ENCODE measurements at regions not wholly inside any gene's neighbourhood (a gene's known extent, or its start where the extent isn't known, plus 50 kb on each side); places are given as distances from the start of the nearest gene placed in this dataset.

GRCh38 chr13:58921129-58921528 lies 1242.6 kb downstream of the DIAPH3 start (continued):
- TF ChIP-seq CSRNP3 (CRISPR knock-in tag; IDR thresholded peaks at IDR 0.05): no peak
- no peak for TF ChIP-seq PATZ1 (CRISPR knock-in tag; IDR thresholded peaks at IDR 0.05; ENCODE audit: borderline replicate concordance)
- no peak for TF ChIP-seq POU6F1 (CRISPR knock-in tag; IDR thresholded peaks at IDR 0.05; ENCODE audit: borderline replicate concordance, low read depth)

GRCh38 chr13:58926858-58927257 lies 1236.9 kb downstream of the DIAPH3 start:
- no peak for ATAC-seq
- TF ChIP-seq CSDC2 (CRISPR knock-in tag; IDR thresholded peaks at IDR 0.05) (no peak), SNAI2 (CRISPR knock-in tag; IDR thresholded peaks at IDR 0.05) (no peak)

GRCh38 chr13:58933475-58933874 lies 1230.3 kb downstream of the DIAPH3 start:
- TF ChIP-seq CSDC2 (CRISPR knock-in tag; IDR thresholded peaks at IDR 0.05): no peak
- no peak for TF ChIP-seq ZNF8 (CRISPR knock-in tag; IDR thresholded peaks at IDR 0.05)
- no peak for TF ChIP-seq GLIS3 (CRISPR knock-in tag; IDR thresholded peaks at IDR 0.05)
- no peak for TF ChIP-seq ZNF565 (CRISPR knock-in tag; conservative IDR thresholded peaks at IDR 0.05; ENCODE audit: low read depth)
- TF ChIP-seq ZFP30 (CRISPR knock-in tag; IDR thresholded peaks at IDR 0.05): no peak
- TF ChIP-seq CREB5 (CRISPR knock-in tag; IDR thresholded peaks at IDR 0.05; ENCODE audit: low read depth): no peak
- no peak for TF ChIP-seq ESRRG (CRISPR knock-in tag; IDR thresholded peaks at IDR 0.05)
- no peak for TF ChIP-seq ZFP3 (CRISPR knock-in tag; IDR thresholded peaks at IDR 0.05)
- TF ChIP-seq PPARA (CRISPR knock-in tag; IDR thresholded peaks at IDR 0.05; ENCODE audit: borderline replicate concordance): no peak
- no peak for TF ChIP-seq OSR1 (CRISPR knock-in tag; IDR thresholded peaks at IDR 0.05)
- TF ChIP-seq ZC3H10 (CRISPR knock-in tag; IDR thresholded peaks at IDR 0.05): no peak
- TF ChIP-seq BACH2 (CRISPR knock-in tag; IDR thresholded peaks at IDR 0.05; ENCODE audit: borderline replicate concordance): no peak
- TF ChIP-seq CSRNP3 (CRISPR knock-in tag; IDR thresholded peaks at IDR 0.05): no peak
- no peak for TF ChIP-seq TCF4 (CRISPR knock-in tag; IDR thresholded peaks at IDR 0.05; ENCODE audit: borderline replicate concordance)
- no peak for TF ChIP-seq ZNF70 (CRISPR knock-in tag; IDR thresholded peaks at IDR 0.05)
- TF ChIP-seq RARB (CRISPR knock-in tag; IDR thresholded peaks at IDR 0.05): no peak
- TF ChIP-seq ISL1 (CRISPR knock-in tag; IDR thresholded peaks at IDR 0.05): no peak
- TF ChIP-seq POU6F1 (CRISPR knock-in tag; IDR thresholded peaks at IDR 0.05; ENCODE audit: borderline replicate concordance, low read depth): no peak
- TF ChIP-seq TOX (CRISPR knock-in tag; IDR thresholded peaks at IDR 0.05; ENCODE audit: borderline replicate concordance): no peak
- TF ChIP-seq TSHZ2 (CRISPR knock-in tag; IDR thresholded peaks at IDR 0.05): no peak
- ATAC-seq: no peak

Data from SK-N-SH treated with all-trans-retinoic acid at 6 μM for 48 hours (cell line).